Thymus (tissue), 11 donors: ENCODE measurements at regions not wholly inside any gene's neighbourhood (a gene's known extent, or its start where the extent isn't known, plus 50 kb on each side); places are given as distances from the start of the nearest gene placed in this dataset.

Experiments used
- DNase-seq, 9 donors: peaks; one replicate each; pipeline ENCODE4 v3.0.0-alpha.2; 2013; ENCODE audit warnings: low spot score in 9 of 9, low read depth in 6 of 9, missing footprints in 1 of 9
- H3K27ac ChIP-seq, 2 donors: one replicate each; pipeline ENCODE4 v1.5.1; 2013; ENCODE audit warnings: control low read depth in 1 of 2, low read depth in 1 of 2, low read length in 1 of 2, mild to moderate bottlenecking in 1 of 2, moderate library complexity in 1 of 2
- H3K27me3 ChIP-seq, 2 donors: one replicate each; pipeline ENCODE4 v1.5.1; 2013; ENCODE audit warnings: low read length in 1 of 2; ENCODE audit not compliant: control insufficient read depth in 2 of 2, insufficient read depth in 1 of 2
- H3K36me3 ChIP-seq, 2 donors: one replicate each; pipeline ENCODE4 v1.5.1; 2013; ENCODE audit warnings: low read length in 1 of 2, mild to moderate bottlenecking in 1 of 2, moderate library complexity in 1 of 2; ENCODE audit not compliant: control insufficient read depth in 2 of 2, insufficient read depth in 2 of 2
- H3K4me1 ChIP-seq, 2 donors: one replicate each; pipeline ENCODE4 v1.5.1; 2013; ENCODE audit warnings: low read length in 2 of 2; ENCODE audit not compliant: control insufficient read depth in 2 of 2, insufficient read depth in 2 of 2
- H3K4me3 ChIP-seq, 2 donors: one replicate each; pipeline ENCODE4 v1.5.1; 2013; ENCODE audit warnings: low read length in 2 of 2, control low read depth in 1 of 2, mild to moderate bottlenecking in 1 of 2
- H3K9me3 ChIP-seq, 2 donors: one replicate each; pipeline ENCODE4 v1.5.1; 2013; ENCODE audit warnings: low read length in 1 of 2, mild to moderate bottlenecking in 1 of 2; ENCODE audit not compliant: control insufficient read depth in 2 of 2, insufficient read depth in 1 of 2
- whole genome bisulfite sequencing: extraction: QIAGEN DNeasy Blood & Tissue Kit; methylation state at CpG from one replicate; pipeline ENCODE4 v1.1.7; 2013; 5-methylcytosine and 5-hydroxymethylcytosine counted together
- donor health status: healthy.

DNA sequence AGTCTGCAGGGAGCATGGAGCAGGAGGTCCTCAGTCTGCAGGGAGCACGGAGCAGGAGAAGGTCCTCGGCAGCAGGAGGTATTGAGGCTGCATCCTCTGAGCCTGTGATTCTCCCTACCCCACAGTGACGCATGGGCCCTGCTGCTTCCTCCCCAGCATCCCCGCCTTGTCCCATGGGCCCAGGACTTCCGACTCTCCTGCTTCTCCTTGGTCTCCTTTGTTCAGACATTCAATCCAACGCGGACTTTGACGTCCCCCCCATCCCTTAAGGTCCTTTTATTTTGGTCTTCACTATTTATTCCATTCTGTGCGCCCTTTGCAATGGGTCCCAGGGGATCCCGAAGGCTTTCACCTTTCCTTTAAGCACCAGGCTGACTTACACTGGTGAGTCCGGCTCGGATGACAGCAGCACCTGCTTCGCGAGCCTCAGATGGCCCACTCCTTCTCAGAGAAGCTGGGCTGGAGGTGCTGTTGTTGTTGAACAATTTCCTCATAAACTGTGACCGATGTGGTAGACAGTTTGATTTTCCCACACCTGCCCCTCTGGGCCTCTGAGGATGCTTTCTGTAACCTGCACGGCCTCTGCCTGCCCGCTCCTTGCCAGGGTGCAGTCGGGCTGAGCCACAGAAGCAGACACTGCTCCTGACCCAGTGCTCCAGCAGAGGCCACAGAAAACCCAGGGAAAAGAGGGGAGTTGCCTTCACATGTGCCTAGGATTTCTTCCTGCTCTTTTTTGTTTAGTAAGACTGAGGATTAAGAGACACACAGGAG, 407.2 kb upstream of the SHH start:
- peaks cover 0 to 5% of the 10 kb centered on the region in 2 donors for H3K9me3 ChIP-seq
- H3K4me1 ChIP-seq: no peaks in the 10 kb centered on the region
- H3K27ac ChIP-seq: no peak overlapping the region
- 94% methylated on average over 18 of the region's 18 CpGs for WGBS
- H3K27me3 ChIP-seq: peaks cover 0 to 6% of the 10 kb centered on the region in 2 donors
- H3K4me3 ChIP-seq: no peak overlapping the region
- H3K36me3 ChIP-seq: no peaks in the 10 kb centered on the region
- DNase-seq: no peak

DNA sequence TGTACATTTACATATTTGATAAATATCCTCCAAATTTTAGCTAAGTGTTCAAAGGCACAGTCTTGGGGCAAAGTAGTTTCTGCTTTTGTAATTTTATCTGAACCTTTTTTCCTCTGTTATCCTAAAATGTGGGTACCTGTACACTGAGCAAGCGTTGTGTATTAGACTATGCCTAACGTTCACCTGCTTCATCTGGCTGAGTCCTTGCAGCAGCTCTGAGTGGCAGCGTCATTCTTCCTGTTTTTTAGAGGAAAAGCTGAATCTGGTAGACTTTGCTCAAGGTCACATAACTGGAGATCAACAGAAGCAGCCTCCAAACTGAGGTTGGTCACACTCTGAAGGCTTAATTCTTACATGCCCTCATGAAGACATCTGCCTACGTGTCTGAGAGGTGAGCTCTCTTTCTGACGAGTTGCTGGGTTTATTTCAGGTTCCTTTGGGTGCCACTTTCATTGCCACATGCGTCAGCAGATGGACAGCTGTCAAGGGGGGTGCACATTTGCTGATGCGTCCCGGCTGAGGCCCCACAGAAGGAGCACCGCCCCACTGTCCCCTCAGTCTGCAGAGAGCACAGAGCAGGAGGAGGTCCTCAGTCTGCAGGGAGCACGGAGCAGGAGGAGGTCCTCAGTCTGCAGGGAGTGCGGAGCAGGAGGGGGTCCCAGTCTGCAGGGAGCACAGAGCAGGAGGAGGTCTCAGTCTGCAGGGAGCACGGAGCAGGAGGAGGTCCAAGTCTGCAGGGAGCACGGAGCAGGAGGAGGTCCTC, 406.5 kb upstream of the SHH start:
- Histone ChIP-seq H3K27ac (no peak overlapping the region), H3K27me3 (peaks cover 0 to 6% of the 10 kb centered on the region in 2 donors), H3K36me3 (no peaks in the 10 kb centered on the region), H3K9me3 (no peaks in the 10 kb centered on the region), H3K4me3 (no peak overlapping the region), H3K4me1 (no peaks in the 10 kb centered on the region)
- DNase-seq: no peak
- WGBS: 75% methylated on average over 13 of the region's 13 CpGs

DNA sequence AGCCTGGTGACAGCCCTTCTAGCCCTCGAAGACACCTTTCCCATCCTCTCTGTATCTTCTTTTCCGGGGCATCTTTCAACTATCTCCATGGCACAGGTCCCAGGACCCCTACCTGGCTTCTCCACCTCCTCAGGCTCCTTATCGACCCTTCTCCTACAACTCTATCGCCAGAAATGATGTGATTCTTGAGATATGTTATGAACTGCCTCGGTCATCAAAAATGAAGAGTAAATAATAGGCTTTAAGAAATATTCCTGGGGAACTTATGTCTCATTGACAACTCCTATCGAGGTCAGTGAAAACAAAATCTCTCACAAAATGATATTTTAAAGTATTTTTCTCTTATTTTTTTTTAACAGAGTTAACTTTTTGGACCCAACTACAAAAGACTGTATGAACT, 405.5 kb upstream of the SHH start:
- Histone ChIP-seq H3K4me1 (no peaks in the 10 kb centered on the region), H3K27me3 (peaks cover 0 to 6% of the 10 kb centered on the region in 2 donors), H3K4me3 (no peak overlapping the region), H3K9me3 (no peaks in the 10 kb centered on the region), H3K27ac (no peak overlapping the region), H3K36me3 (no peaks in the 10 kb centered on the region)
- DNase-seq: no peak
- WGBS: 89% methylated on average over 6 of the region's 6 CpGs

DNA sequence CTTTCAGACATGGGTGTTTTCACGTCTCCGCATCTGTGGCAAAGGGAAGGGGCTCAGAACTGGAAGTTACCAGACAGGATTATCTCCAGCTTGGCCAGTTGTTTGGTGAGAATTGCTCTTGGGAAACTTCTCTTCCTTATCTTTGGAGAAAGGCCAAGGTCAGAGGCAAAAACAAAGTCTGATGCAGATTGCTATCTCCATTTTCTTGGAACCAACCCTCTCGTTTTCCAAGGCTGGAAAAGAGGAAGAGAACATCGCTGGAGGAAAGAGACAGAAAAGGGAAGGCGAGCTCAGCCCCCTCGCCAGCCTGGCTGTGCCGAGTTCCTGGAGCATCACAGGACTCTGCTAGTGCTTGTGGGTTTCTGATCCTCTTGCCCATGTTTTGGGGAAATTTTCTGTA, 396.8 kb upstream of the SHH start:
- Histone ChIP-seq H3K4me1 (no peaks in the 10 kb centered on the region), H3K36me3 (no peaks in the 10 kb centered on the region), H3K9me3 (no peaks in the 10 kb centered on the region), H3K4me3 (no peak overlapping the region), H3K27ac (no peak overlapping the region), H3K27me3 (no peaks in the 10 kb centered on the region)
- WGBS: 55% methylated on average over 7 of the region's 7 CpGs
- no peak for DNase-seq

- no peaks in the 10 kb centered on the region for H3K9me3 ChIP-seq
- 93% methylated on average over 6 of the region's 6 CpGs for WGBS
- H3K4me1 ChIP-seq: no peaks in the 10 kb centered on the region
- H3K36me3 ChIP-seq: no peaks in the 10 kb centered on the region
- no peaks in the 10 kb centered on the region for H3K27me3 ChIP-seq
- no peak overlapping the region for H3K4me3 ChIP-seq
- no peak overlapping the region for H3K27ac ChIP-seq
- DNase-seq: no peak
Observed at GRCh38 chr7:156207306-156207705, 395.0 kb upstream of the SHH start.

- WGBS: 95% methylated on average over 8 of the region's 8 CpGs
- Histone ChIP-seq H3K4me3 (no peak overlapping the region), H3K27ac (no peak overlapping the region), H3K9me3 (no peaks in the 10 kb centered on the region), H3K36me3 (no peaks in the 10 kb centered on the region), H3K27me3 (no peaks in the 10 kb centered on the region), H3K4me1 (no peaks in the 10 kb centered on the region)
- no peak for DNase-seq
Observed at GRCh38 chr7:156206174-156206573, 393.9 kb upstream of the SHH start.

- WGBS: 95% methylated on average over 6 of the region's 6 CpGs
- no peak for DNase-seq
- no peaks in the 10 kb centered on the region for H3K4me1 ChIP-seq
- no peaks in the 10 kb centered on the region for H3K36me3 ChIP-seq
- no peaks in the 10 kb centered on the region for H3K9me3 ChIP-seq
- no peak overlapping the region for H3K27ac ChIP-seq
- H3K4me3 ChIP-seq: no peak overlapping the region
- H3K27me3 ChIP-seq: no peaks in the 10 kb centered on the region
Observed at GRCh38 chr7:156204820-156205219, 392.6 kb upstream of the SHH start.

- Histone ChIP-seq H3K4me3 (no peak overlapping the region), H3K27me3 (no peaks in the 10 kb centered on the region), H3K9me3 (no peaks in the 10 kb centered on the region), H3K36me3 (no peaks in the 10 kb centered on the region), H3K27ac (no peak overlapping the region), H3K4me1 (no peaks in the 10 kb centered on the region)
- no peak for DNase-seq
- 96% methylated on average over 10 of the region's 10 CpGs for WGBS
Observed at GRCh38 chr7:156203923-156204322, 391.7 kb upstream of the SHH start.

- Histone ChIP-seq H3K9me3 (no peaks in the 10 kb centered on the region), H3K4me1 (no peaks in the 10 kb centered on the region), H3K27ac (no peak overlapping the region), H3K27me3 (no peaks in the 10 kb centered on the region), H3K4me3 (no peak overlapping the region), H3K36me3 (no peaks in the 10 kb centered on the region)
- 96% methylated on average over 9 of the region's 9 CpGs for WGBS
- DNase-seq: no peak
Observed at GRCh38 chr7:156198277-156198676, 386.0 kb upstream of the SHH start.
